ENCODE measurements at regions not wholly inside any gene's neighbourhood (a gene's known extent, or its start where the extent isn't known, plus 50 kb on each side); places are given as distances from the start of the nearest gene placed in this dataset.

GRCh38 chr14:65279510-65279909 is 133.0 kb upstream of the FUT8 start (continued):
- TF ChIP-seq STAT1 (IDR thresholded peaks at IDR 0.05; ENCODE audit: unreplicated experiment) = no peak

GRCh38 chr14:65279958-65280357 is 132.6 kb upstream of the FUT8 start:
- Histone ChIP-seq H3K4me3 (no peak overlapping the region), H3F3A (replicated peaks; ENCODE audit: low read depth) (no peaks in the 10 kb centered on the region), H3K4me2 (no peak overlapping the region), H3K9me2 (ENCODE audit: insufficient read depth) (no peaks in the 10 kb centered on the region), H3K27me3 (ENCODE audit: insufficient read depth) (no peaks in the 10 kb centered on the region), H3K4me1 (ENCODE audit: insufficient read depth) (peaks cover 16% of the 10 kb centered on the region), H4K20me1 (replicated peaks; ENCODE audit: insufficient read depth) (no peaks in the 10 kb centered on the region), H3K36me3 (ENCODE audit: insufficient read depth) (no peaks in the 10 kb centered on the region), H3K27ac (ENCODE audit: low read depth) (no peak overlapping the region), H2AFZ (no peak overlapping the region), H3K79me2 (replicated peaks; ENCODE audit: insufficient read depth) (no peaks in the 10 kb centered on the region)
- no peak overlapping the region for H3K4me3 Mint-ChIP-seq
- DNase-seq (ENCODE audit: low spot score) (no peak), ATAC-seq (no peak)
- H3K36me3 Mint-ChIP-seq (ENCODE audit: low read depth) = peaks cover 5% of the 10 kb centered on the region; the same call in 2 of the 3 replicates
- H3K27ac Mint-ChIP-seq = no peak overlapping the region
- H3K9me3 Mint-ChIP-seq = peaks cover 10% of the 10 kb centered on the region; the same call in 2 of the 3 replicates
- peaks cover 3% of the 10 kb centered on the region for H3K27me3 Mint-ChIP-seq (ENCODE audit: insufficient read depth, low read depth, poor library complexity)
- TF ChIP-seq CREB1 (CRISPR knock-in tag; IDR thresholded peaks at IDR 0.05; ENCODE audit: low read depth) = no peak
- TF ChIP-seq STAT1 (IDR thresholded peaks at IDR 0.05; ENCODE audit: unreplicated experiment) = no peak
- no peak for TF ChIP-seq JUNB (IDR thresholded peaks at IDR 0.05; ENCODE audit: unreplicated experiment)
- no peak for TF ChIP-seq ZNF462 (CRISPR knock-in tag; IDR thresholded peaks at IDR 0.05)
- TF ChIP-seq REST (IDR thresholded peaks at IDR 0.05; ENCODE audit: unreplicated experiment) = no peak
- TF ChIP-seq CTCF (conservative IDR thresholded peaks at IDR 0.05; ENCODE audit: low read depth in 2 of 2) = no peak
- TF ChIP-seq ETS1 (IDR thresholded peaks at IDR 0.05) = no peak
- TF ChIP-seq ZNF114 (CRISPR knock-in tag; IDR thresholded peaks at IDR 0.05) = no peak
- TF ChIP-seq POLR2AphosphoS5 (IDR thresholded peaks at IDR 0.05; ENCODE audit: low read depth) = no peak
- no peak for TF ChIP-seq ZNF331 (CRISPR knock-in tag; IDR thresholded peaks at IDR 0.05; ENCODE audit: low read depth)
- TF ChIP-seq EZH2phosphoT487 (IDR thresholded peaks at IDR 0.05; ENCODE audit: unreplicated experiment) = no peak
- TF ChIP-seq EZH2 (IDR thresholded peaks at IDR 0.05; ENCODE audit: low read depth, unreplicated experiment) = no peak
- TF ChIP-seq NANOG (IDR thresholded peaks at IDR 0.05; ENCODE audit: borderline replicate concordance) = no peak
- H3K4me1 Mint-ChIP-seq = peaks cover 29% of the 10 kb centered on the region

Data from GM23338 (cell line).